ENCODE measurements at regions not wholly inside any gene's neighbourhood (a gene's known extent, or its start where the extent isn't known, plus 50 kb on each side); places are given as distances from the start of the nearest gene placed in this dataset.

DNA sequence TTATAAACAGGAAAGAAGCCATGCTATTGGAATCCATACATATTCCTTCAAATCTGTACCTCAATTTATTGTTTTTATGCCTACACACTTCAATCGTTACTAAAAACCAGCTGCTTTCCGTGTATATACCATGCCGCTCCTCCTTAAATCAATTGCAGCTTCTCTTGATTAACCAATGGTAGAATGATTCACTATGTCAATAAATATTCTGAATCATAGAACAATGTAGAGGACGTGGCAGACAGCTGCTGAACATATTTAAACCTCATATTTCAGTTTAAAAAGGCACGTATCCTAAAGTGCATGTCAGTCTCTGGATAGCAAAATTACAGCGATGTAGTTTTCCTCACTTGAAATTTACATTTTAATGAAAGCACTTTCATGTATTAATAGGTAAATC is 100.4 kb downstream of the MRPL39 start:
- Histone ChIP-seq H2AFZ (ENCODE audit: low read length) (no peak overlapping the region), H3K27me3 (replicated peaks; ENCODE audit: insufficient read depth, low read length) (no peaks in the 10 kb centered on the region), H3K79me2 (ENCODE audit: low read length) (no peaks in the 10 kb centered on the region), H3K4me1 (ENCODE audit: low read length) (no peaks in the 10 kb centered on the region), H3K4me3 (ENCODE audit: low read length) (no peak overlapping the region), H3K9me3 (replicated peaks; ENCODE audit: insufficient read depth, low read length) (no peaks in the 10 kb centered on the region), H3K4me2 (ENCODE audit: low read depth, low read length) (no peak overlapping the region), H3K9me2 (replicated peaks; ENCODE audit: insufficient read depth, low read length) (no peaks in the 10 kb centered on the region), H3K9ac (ENCODE audit: low read length) (no peak overlapping the region), H3K36me3 (replicated peaks; ENCODE audit: insufficient read depth, low read length) (no peaks in the 10 kb centered on the region), H3F3A (ENCODE audit: insufficient read depth, low read length) (no peaks in the 10 kb centered on the region), H3K27ac (ENCODE audit: low read length) (no peak overlapping the region), H4K20me1 (ENCODE audit: insufficient read depth, low read length) (no peaks in the 10 kb centered on the region)
- no peak for DNase-seq
- TF ChIP-seq, protein P1, sequence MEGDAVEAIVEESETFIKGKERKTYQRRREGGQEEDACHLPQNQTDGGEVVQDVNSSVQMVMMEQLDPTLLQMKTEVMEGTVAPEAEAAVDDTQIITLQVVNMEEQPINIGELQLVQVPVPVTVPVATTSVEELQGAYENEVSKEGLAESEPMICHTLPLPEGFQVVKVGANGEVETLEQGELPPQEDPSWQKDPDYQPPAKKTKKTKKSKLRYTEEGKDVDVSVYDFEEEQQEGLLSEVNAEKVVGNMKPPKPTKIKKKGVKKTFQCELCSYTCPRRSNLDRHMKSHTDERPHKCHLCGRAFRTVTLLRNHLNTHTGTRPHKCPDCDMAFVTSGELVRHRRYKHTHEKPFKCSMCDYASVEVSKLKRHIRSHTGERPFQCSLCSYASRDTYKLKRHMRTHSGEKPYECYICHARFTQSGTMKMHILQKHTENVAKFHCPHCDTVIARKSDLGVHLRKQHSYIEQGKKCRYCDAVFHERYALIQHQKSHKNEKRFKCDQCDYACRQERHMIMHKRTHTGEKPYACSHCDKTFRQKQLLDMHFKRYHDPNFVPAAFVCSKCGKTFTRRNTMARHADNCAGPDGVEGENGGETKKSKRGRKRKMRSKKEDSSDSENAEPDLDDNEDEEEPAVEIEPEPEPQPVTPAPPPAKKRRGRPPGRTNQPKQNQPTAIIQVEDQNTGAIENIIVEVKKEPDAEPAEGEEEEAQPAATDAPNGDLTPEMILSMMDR (IDR thresholded peaks at IDR 0.05; ENCODE audit: low read length): no peak
- TF ChIP-seq EZH2phosphoT487 (IDR thresholded peaks at IDR 0.05; ENCODE audit: low read length) (no peak), EZH2 (optimal IDR thresholded peaks at IDR 0.05; ENCODE audit: low read depth, low read length) (no peak)

DNA sequence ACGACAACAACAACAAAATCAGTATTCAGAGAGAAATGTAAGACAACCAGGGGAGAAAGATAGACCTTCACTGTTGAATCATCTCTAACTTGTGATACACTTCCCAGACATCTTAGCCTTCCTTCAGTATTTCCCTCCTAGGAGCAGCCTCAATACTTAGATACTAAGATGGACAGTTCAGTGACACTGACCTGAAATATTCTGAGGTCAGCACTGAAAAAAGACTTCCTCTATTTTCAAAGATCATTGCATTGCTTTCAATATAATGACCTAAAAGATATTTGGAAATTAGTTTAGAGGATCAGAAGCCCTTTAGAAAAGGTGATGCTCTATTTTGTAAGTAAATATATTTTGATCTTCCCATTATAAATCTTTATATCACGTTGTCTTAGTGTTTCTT is 101.0 kb downstream of the MRPL39 start:
- Histone ChIP-seq H3K27me3 (replicated peaks; ENCODE audit: insufficient read depth, low read length) (no peaks in the 10 kb centered on the region), H3K4me2 (ENCODE audit: low read depth, low read length) (no peak overlapping the region), H3K27ac (ENCODE audit: low read length) (no peak overlapping the region), H3K4me3 (ENCODE audit: low read length) (no peak overlapping the region), H3K9me2 (replicated peaks; ENCODE audit: insufficient read depth, low read length) (no peaks in the 10 kb centered on the region), H3K9me3 (replicated peaks; ENCODE audit: insufficient read depth, low read length) (no peaks in the 10 kb centered on the region), H3K9ac (ENCODE audit: low read length) (no peak overlapping the region), H4K20me1 (ENCODE audit: insufficient read depth, low read length) (no peaks in the 10 kb centered on the region), H2AFZ (ENCODE audit: low read length) (no peak overlapping the region), H3F3A (ENCODE audit: insufficient read depth, low read length) (no peaks in the 10 kb centered on the region), H3K79me2 (ENCODE audit: low read length) (no peaks in the 10 kb centered on the region), H3K4me1 (ENCODE audit: low read length) (no peaks in the 10 kb centered on the region), H3K36me3 (replicated peaks; ENCODE audit: insufficient read depth, low read length) (no peaks in the 10 kb centered on the region)
- DNase-seq: no peak
- TF ChIP-seq EZH2 (optimal IDR thresholded peaks at IDR 0.05; ENCODE audit: low read depth, low read length) (no peak), EZH2phosphoT487 (IDR thresholded peaks at IDR 0.05; ENCODE audit: low read length) (no peak)
- TF ChIP-seq, protein P1 (IDR thresholded peaks at IDR 0.05; ENCODE audit: low read length): no peak

GRCh38 chr21:25503981-25504380 is 103.3 kb downstream of the MRPL39 start:
- no peak overlapping the region for H3K9ac ChIP-seq (ENCODE audit: low read length)
- no peaks in the 10 kb centered on the region for H4K20me1 ChIP-seq (ENCODE audit: insufficient read depth, low read length)
- no peak overlapping the region for H2AFZ ChIP-seq (ENCODE audit: low read length)
- no peak overlapping the region for H3K4me2 ChIP-seq (ENCODE audit: low read depth, low read length)
- H3K27me3 ChIP-seq (replicated peaks; ENCODE audit: insufficient read depth, low read length): no peaks in the 10 kb centered on the region
- H3K36me3 ChIP-seq (replicated peaks; ENCODE audit: insufficient read depth, low read length): no peaks in the 10 kb centered on the region
- H3K9me2 ChIP-seq (replicated peaks; ENCODE audit: insufficient read depth, low read length): no peaks in the 10 kb centered on the region
- TF ChIP-seq EZH2phosphoT487 (IDR thresholded peaks at IDR 0.05; ENCODE audit: low read length) (no peak), EZH2 (optimal IDR thresholded peaks at IDR 0.05; ENCODE audit: low read depth, low read length) (no peak)
- TF ChIP-seq, protein P1 (IDR thresholded peaks at IDR 0.05; ENCODE audit: low read length): no peak
- no peak overlapping the region for H3K27ac ChIP-seq (ENCODE audit: low read length)
- no peaks in the 10 kb centered on the region for H3K4me1 ChIP-seq (ENCODE audit: low read length)
- DNase-seq: no peak
- no peaks in the 10 kb centered on the region for H3K79me2 ChIP-seq (ENCODE audit: low read length)
- no peaks in the 10 kb centered on the region for H3F3A ChIP-seq (ENCODE audit: insufficient read depth, low read length)
- H3K4me3 ChIP-seq (ENCODE audit: low read length): no peak overlapping the region
- no peaks in the 10 kb centered on the region for H3K9me3 ChIP-seq (replicated peaks; ENCODE audit: insufficient read depth, low read length)
